ENCODE measurements at regions not wholly inside any gene's neighbourhood (a gene's known extent, or its start where the extent isn't known, plus 50 kb on each side); places are given as distances from the start of the nearest gene placed in this dataset.

GRCh38 chr13:28603043-28603664 lies 55.8 kb upstream of the POMP start:
- TF ChIP-seq CTCF (IDR thresholded peaks at IDR 0.05) (no peak), POLR2A (IDR thresholded peaks at IDR 0.05) (no peak), EP300 (IDR thresholded peaks at IDR 0.05) (no peak)
